ENCODE measurements at regions not wholly inside any gene's neighbourhood (a gene's known extent, or its start where the extent isn't known, plus 50 kb on each side); places are given as distances from the start of the nearest gene placed in this dataset.

DNA sequence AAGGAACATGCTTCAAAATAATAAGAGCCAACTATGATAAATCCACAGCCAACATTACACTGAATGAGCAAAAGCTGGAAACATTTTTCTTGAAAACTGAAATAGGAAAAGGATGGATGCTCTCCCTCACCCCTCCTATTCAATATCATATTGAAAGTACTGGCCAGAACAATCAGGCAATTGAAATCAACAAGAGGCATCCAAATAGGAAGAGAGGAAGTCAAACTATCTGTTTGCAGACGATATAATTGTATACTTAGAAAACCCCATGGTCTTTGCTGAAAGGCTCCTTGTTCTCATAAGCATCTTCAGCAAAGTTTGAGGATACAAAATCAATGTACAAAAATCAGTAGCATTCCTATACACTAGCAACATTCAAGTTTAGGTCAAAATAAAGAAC, 1562.5 kb upstream of the ADGRL3 start:
- Histone ChIP-seq H3K79me2 (ENCODE audit: insufficient read depth, low read length) (no peaks in the 10 kb centered on the region), H3K27me3 (ENCODE audit: insufficient read depth, low read length) (no peaks in the 10 kb centered on the region), H3K9ac (ENCODE audit: low read length) (no peak overlapping the region), H2AFZ (ENCODE audit: low read depth, low read length) (no peak overlapping the region), H3K36me3 (ENCODE audit: insufficient read depth, low read length) (no peaks in the 10 kb centered on the region), H3K4me3 (ENCODE audit: insufficient read depth, low read depth, low read length) (no peak overlapping the region), H3K27ac (ENCODE audit: low read depth, low read length) (no peak overlapping the region), H3K9me3 (ENCODE audit: insufficient read depth, low read depth, low read length) (peaks cover 2% of the 10 kb centered on the region), H4K20me1 (ENCODE audit: insufficient read depth, low read length) (no peaks in the 10 kb centered on the region), H3K4me1 (ENCODE audit: insufficient read depth, low read length) (no peaks in the 10 kb centered on the region), H3K4me2 (ENCODE audit: low read length) (no peak overlapping the region)
- H3K9me3 Mint-ChIP-seq (ENCODE audit: unreplicated experiment): no peaks in the 10 kb centered on the region
- no peak for FAIRE-seq
- H3K27me3 Mint-ChIP-seq (ENCODE audit: low read depth, unreplicated experiment): no peaks in the 10 kb centered on the region
- no peak for DNase-seq (ENCODE audit: low read depth)
- no peaks in the 10 kb centered on the region for H3K4me1 Mint-ChIP-seq (ENCODE audit: low read depth, unreplicated experiment)
- H3K27ac Mint-ChIP-seq (ENCODE audit: unreplicated experiment): no peak overlapping the region
- no peak overlapping the region for H3K4me3 Mint-ChIP-seq (ENCODE audit: unreplicated experiment)
- no peak for TF ChIP-seq CTCF (IDR thresholded peaks at IDR 0.05; ENCODE audit: insufficient read depth, low read depth, low read length)
- H3K36me3 Mint-ChIP-seq (ENCODE audit: low read depth, unreplicated experiment): no peaks in the 10 kb centered on the region

GRCh38 chr4:59643682-59644081, 1556.4 kb upstream of the ADGRL3 start:
- H3K9ac ChIP-seq (ENCODE audit: low read length): no peak overlapping the region
- no peak for FAIRE-seq
- Mint-ChIP-seq H3K4me3 (ENCODE audit: unreplicated experiment) (no peak overlapping the region), H3K27ac (ENCODE audit: unreplicated experiment) (no peak overlapping the region), H3K27me3 (ENCODE audit: low read depth, unreplicated experiment) (no peaks in the 10 kb centered on the region), H3K4me1 (ENCODE audit: low read depth, unreplicated experiment) (no peaks in the 10 kb centered on the region), H3K9me3 (ENCODE audit: unreplicated experiment) (no peaks in the 10 kb centered on the region), H3K36me3 (ENCODE audit: low read depth, unreplicated experiment) (no peaks in the 10 kb centered on the region)
- no peaks in the 10 kb centered on the region for H3K79me2 ChIP-seq (ENCODE audit: insufficient read depth, low read length)
- H3K4me3 ChIP-seq (ENCODE audit: insufficient read depth, low read depth, low read length): no peak overlapping the region
- TF ChIP-seq EZH2 (IDR thresholded peaks at IDR 0.05; ENCODE audit: insufficient read depth, low read length) (no peak), CTCF (IDR thresholded peaks at IDR 0.05; ENCODE audit: insufficient read depth, low read depth, low read length) (no peak)
- H3K36me3 ChIP-seq (ENCODE audit: insufficient read depth, low read length): no peaks in the 10 kb centered on the region
- H3K27ac ChIP-seq (ENCODE audit: low read depth, low read length): no peak overlapping the region
- no peaks in the 10 kb centered on the region for H3K9me3 ChIP-seq (ENCODE audit: insufficient read depth, low read depth, low read length)
- DNase-seq (ENCODE audit: low read depth): no peak
- no peak overlapping the region for H2AFZ ChIP-seq (ENCODE audit: low read depth, low read length)
- H3K4me1 ChIP-seq (ENCODE audit: insufficient read depth, low read length): no peaks in the 10 kb centered on the region
- no peaks in the 10 kb centered on the region for H3K27me3 ChIP-seq (ENCODE audit: insufficient read depth, low read length)
- no peaks in the 10 kb centered on the region for H4K20me1 ChIP-seq (ENCODE audit: insufficient read depth, low read length)
- H3K4me2 ChIP-seq (ENCODE audit: low read length): no peak overlapping the region

DNA sequence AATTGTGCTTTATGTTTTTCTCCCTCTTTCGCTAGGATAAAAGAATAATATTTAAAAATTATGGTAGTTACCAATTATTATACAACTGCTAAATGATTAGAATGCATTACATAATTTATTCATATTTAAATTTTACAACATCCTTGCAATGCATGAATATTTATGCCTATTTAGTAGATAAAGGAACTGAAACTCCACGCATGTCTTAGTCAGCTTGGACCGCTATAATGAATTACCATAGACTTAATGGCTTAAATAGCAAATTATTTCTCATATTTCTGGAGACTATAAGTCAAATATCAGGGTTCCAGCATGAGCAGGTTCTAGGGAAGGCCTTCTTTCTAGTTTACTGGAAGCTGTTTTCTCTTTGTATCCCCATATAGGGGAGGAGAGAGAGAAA, 1555.4 kb upstream of the ADGRL3 start:
- no peaks in the 10 kb centered on the region for H3K27me3 Mint-ChIP-seq (ENCODE audit: low read depth, unreplicated experiment)
- no peak for FAIRE-seq
- H3K27me3 ChIP-seq (ENCODE audit: insufficient read depth, low read length): no peaks in the 10 kb centered on the region

More for the DNA sequence above, 1555.4 kb upstream of the ADGRL3 start:
- TF ChIP-seq CTCF (IDR thresholded peaks at IDR 0.05; ENCODE audit: insufficient read depth, low read depth, low read length) (no peak), EZH2 (IDR thresholded peaks at IDR 0.05; ENCODE audit: insufficient read depth, low read length) (no peak)
- H2AFZ ChIP-seq (ENCODE audit: low read depth, low read length): no peak overlapping the region
- no peaks in the 10 kb centered on the region for H3K36me3 Mint-ChIP-seq (ENCODE audit: low read depth, unreplicated experiment)
- H3K4me2 ChIP-seq (ENCODE audit: low read length): no peak overlapping the region
- H4K20me1 ChIP-seq (ENCODE audit: insufficient read depth, low read length): no peaks in the 10 kb centered on the region
- no peaks in the 10 kb centered on the region for H3K9me3 Mint-ChIP-seq (ENCODE audit: unreplicated experiment)
- no peak overlapping the region for H3K27ac Mint-ChIP-seq (ENCODE audit: unreplicated experiment)
- H3K4me1 Mint-ChIP-seq (ENCODE audit: low read depth, unreplicated experiment): no peaks in the 10 kb centered on the region
- H3K79me2 ChIP-seq (ENCODE audit: insufficient read depth, low read length): no peaks in the 10 kb centered on the region
- H3K4me3 Mint-ChIP-seq (ENCODE audit: unreplicated experiment): no peak overlapping the region
- H3K36me3 ChIP-seq (ENCODE audit: insufficient read depth, low read length): no peaks in the 10 kb centered on the region
- no peaks in the 10 kb centered on the region for H3K9me3 ChIP-seq (ENCODE audit: insufficient read depth, low read depth, low read length)
- H3K4me1 ChIP-seq (ENCODE audit: insufficient read depth, low read length): no peaks in the 10 kb centered on the region
- no peak overlapping the region for H3K9ac ChIP-seq (ENCODE audit: low read length)
- no peak overlapping the region for H3K4me3 ChIP-seq (ENCODE audit: insufficient read depth, low read depth, low read length)
- no peak overlapping the region for H3K27ac ChIP-seq (ENCODE audit: low read depth, low read length)
- DNase-seq (ENCODE audit: low read depth): no peak

Measured in astrocyte (in vitro differentiated cells and primary cell).